ENCODE measurements at regions not wholly inside any gene's neighbourhood (a gene's known extent, or its start where the extent isn't known, plus 50 kb on each side); places are given as distances from the start of the nearest gene placed in this dataset.
"Not testable (repeated sequence)": the region's sequence is repeated elsewhere in the genome, so short reads cannot be mapped to it uniquely, and the experiment has no call there.

DNA sequence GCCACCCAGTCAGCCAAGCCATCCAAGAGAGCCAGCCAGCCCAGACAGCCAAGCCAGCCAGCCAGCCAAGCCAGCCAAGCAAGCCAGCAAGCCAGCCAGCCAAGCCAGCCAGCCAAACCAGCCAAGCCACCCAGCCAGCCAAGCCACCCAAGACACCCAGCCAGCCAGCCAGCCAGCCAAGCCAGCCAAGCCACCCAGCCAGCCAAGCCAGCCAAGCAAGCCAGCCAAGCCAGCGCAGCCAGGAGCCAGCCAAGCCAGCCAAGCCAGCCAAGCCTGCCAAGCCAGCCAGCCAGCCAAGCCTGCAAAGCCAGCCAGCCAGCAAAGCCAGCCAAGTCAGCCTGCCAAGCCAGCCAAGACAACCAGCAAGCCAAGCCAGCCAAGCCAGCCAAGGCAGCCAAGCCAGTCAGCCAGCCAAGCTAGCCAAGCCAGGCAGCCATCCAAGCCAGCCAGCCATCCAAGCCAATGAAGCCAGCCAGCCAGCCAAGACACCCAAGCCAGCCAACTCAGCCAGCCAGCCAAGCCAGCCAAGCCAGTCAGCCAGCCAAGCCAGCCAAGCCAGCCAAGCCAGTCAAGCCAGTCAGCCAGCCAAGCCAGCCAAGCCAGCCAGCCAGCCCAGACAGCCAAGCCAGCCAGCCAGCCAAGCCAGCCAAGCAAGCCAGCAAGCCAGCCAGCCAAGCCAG, 332.2 kb upstream of the PLGLB2 start:
- DNase-seq: not testable (repeated sequence)

DNA sequence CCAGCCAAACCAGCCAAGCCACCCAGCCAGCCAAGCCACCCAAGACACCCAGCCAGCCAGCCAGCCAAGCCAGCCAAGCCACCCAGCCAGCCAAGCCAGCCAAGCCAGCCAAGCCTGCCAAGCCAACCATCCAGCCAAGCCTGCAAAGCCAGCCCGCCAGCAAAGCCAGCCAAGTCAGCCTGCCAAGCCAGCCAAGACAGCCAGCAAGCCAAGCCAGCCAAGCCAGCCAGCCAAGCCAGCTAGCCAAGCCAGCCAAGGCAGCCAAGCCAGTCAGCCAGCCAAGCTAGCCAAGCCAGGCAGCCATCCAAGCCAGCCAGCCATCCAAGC, 331.7 kb upstream of the PLGLB2 start:
- not testable (repeated sequence) for DNase-seq

- DNase-seq: not testable (repeated sequence)
These were observed 330.7 kb upstream of the PLGLB2 start for GRCh38 chr2:87417147-87417546.

GRCh38 chr2:87417742-87418567, 329.9 kb upstream of the PLGLB2 start:
- DNase-seq: not testable (repeated sequence)

- DNase-seq: not testable (repeated sequence)
These were observed 328.8 kb upstream of the PLGLB2 start for GRCh38 chr2:87418823-87419822.

DNA sequence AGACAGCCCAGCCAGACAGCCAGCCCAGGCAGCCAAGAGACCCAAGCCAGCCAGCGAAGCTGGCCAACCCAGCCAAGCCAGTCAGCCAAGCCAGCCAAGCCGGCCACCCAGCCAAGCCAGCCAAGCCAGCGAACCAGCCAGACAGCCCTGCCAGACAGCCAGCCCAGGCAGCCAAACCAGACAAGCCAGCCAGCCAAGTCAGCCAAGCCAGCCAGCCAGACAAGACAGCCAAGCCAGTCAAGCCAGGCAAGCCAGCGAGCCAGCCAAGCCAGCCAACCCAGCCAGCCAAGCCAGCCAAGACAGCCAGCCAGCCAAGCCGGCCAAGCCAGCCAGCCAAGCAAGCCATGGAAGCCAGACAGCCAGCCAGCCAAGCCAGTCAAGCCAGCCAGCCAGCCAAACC, 327.9 kb upstream of the PLGLB2 start:
- not testable (repeated sequence) for DNase-seq

DNA sequence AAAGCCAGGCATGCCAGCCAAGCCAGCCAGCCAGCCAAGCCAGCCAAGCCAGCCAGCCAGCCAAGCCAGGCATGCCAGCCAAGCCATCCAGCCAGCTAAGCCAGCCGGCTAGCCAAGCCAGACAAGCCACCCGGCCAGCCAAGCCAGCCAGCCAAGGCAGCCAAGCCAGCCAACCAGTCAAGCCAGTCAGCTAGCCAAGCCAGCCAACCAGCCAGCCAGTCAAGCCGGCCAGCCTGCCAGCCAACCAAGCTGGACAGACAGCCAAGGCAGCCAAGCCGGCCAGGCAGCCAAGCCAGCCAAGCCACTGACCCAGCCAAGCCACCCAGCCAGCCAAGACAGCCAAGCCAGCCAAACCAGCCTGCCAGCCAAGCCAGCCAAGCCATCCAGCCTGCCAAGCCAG, 326.9 kb upstream of the PLGLB2 start:
- not testable (repeated sequence) for DNase-seq

DNA sequence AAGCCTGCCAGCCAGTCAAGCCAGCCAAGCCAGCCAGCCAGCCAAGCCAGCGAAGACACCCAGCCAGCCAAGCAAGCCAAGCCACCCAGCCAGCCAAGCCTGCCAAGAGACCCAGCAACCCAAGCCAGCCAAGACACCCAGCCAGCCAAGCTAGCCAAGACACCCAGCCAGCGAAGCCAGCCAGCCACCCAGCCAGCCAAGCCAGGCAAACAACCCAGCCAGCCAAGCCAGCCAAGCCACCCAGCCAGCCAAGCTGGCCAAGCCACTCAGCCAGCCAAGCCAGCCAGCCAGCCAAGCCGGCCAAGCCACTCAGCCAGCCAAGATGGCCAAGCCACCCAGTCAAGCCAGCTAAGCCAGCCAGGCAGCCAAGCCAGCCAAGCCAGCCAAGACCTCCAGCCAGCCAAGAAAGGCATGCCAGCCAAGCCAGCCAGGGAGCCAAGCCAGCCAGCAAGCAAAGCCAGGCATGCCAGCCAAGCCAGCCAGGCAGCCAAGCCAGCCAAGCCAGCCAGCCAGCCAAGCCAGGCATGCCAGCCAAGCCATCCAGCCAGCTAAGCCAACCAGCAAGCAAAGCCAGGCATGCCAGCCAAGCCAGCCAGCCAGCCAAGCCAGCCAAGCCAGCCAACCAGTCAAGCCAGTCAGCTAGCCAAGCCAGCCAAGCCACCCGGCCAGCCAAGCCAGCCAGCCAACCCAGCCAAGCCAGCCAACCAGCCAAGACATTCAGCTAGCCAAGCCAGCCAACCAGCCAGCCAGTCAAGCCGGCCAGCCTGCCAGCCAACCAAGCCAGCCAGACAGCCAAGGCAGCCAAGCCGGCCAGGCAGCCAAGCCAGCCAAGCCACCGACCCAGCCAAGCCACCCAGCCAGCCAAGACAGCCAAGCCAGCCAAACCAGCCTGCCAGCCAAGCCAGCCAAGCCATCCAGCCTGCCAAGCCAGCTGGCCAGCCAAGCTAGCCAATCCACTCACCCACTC, 323.8 kb upstream of the PLGLB2 start:
- DNase-seq: not testable (repeated sequence)

GRCh38 chr2:87424763-87425154, 323.1 kb upstream of the PLGLB2 start:
- DNase-seq: not testable (repeated sequence)

DNA sequence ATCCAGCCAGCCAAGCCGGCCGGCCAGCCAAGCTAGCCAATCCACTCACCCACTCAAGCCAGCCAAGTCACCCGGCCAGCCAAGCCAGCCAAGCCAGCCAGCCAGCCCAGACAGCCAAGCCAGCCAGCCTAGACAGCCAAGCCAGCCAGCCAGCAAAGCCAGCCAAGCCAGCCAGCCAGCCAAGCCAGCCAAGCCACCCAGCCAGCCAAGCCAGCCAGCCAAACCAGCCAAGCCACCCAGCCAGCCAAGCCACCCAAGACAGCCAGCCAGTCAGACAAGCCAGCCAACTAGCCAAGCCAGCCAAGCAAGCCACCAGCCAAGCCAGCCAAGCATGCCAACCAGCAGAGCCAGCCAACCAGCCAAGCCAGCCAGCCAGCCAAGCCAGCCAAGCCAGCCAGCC, 322.7 kb upstream of the PLGLB2 start:
- not testable (repeated sequence) for DNase-seq

DNA sequence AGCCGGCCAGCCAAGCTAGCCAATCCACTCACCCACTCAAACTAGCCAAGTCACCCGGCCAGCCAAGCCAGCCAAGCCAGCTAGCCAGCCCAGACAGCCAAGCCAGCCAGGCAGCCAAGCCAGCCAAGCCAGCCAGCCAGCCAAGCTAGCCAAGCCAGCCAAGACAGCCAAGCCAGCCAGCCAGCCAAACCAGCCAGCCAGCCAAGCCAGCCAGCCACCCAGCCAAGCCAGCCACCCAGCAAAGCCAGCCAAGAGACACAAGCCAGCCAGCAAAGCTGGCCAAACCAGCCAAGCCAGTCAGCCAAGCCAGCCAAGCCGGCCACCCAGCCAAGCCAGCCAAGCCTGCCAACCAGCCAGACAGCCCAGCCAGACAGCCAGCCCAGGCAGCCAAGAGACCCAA, 322.2 kb upstream of the PLGLB2 start:
- DNase-seq: not testable (repeated sequence)

GRCh38 chr2:87428452-87429130, 319.3 kb upstream of the PLGLB2 start:
- DNase-seq: not testable (repeated sequence)

DNA sequence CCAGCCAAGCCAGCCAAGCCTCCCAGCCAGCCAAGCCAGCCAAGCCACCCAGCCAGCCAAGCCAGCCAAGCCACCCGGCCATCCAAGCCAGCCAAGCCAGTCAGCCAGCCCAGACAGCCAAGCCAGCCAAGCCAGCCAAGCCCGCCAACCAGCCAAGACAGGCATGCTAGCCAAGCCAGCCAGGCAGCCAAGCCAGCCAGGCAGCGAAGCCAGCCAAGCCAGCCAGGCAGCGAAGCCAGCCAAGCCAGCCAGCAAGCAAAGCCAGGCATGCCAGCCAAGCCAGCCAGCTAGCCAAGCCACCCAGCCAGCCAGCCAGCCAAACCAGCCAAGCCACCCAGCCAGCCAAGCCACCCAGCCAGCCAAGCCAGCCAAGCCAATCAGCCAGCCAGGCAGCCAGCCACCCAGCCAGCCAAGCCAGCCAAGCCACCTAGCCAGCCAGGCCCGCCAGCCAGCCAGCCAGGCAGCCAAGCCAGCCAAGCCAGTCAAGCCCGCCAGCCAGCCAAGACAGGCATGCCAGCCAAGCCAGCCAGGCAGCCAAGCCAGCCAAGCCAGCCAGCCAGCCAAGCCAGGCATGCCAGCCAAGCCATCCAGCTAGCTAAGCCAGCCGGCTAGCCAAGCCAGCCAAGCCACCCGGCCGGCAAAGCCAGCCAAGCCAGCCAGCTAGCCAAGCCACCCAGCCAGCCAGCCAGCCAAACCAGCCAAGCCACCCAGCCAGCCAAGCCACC, 318.5 kb upstream of the PLGLB2 start:
- DNase-seq: not testable (repeated sequence)

DNA sequence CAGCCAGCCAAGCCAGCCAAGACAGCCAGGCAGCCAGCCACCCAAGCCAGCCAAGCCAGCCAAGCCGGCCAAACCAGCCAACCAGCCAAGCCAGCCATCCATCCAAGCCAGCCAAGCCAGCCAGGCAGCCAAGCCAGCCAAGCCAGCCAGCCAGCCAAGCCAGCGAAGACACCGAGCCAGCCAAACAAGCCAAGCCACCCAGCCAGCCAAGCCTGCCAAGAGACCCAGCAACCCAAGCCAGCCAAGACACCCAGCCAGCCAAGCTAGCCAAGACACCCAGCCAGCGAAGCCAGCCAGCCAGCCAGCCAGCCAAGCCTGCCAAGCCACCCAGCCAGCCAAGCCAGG, 318.0 kb upstream of the PLGLB2 start:
- not testable (repeated sequence) for DNase-seq

DNA sequence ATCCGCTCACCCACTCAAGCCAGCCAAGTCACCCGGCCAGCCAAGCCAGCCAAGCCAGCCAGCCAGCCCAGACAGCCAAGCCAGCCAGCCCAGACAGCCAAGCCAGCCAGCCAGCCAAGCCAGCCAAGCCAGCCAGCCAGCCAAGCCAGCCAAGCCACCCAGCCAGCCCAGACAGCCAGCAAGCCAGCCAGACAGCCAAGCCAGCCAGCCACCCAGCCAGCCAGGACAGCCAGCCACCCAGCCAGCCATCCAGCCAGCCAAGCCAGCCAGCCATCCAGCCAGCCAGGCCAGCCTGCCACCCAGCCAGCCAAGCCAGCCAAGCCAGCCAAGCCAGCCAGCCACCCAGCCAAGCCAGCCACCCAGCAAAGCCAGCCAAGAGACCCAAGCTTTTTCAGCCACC, 316.8 kb upstream of the PLGLB2 start:
- not testable (repeated sequence) for DNase-seq

DNA sequence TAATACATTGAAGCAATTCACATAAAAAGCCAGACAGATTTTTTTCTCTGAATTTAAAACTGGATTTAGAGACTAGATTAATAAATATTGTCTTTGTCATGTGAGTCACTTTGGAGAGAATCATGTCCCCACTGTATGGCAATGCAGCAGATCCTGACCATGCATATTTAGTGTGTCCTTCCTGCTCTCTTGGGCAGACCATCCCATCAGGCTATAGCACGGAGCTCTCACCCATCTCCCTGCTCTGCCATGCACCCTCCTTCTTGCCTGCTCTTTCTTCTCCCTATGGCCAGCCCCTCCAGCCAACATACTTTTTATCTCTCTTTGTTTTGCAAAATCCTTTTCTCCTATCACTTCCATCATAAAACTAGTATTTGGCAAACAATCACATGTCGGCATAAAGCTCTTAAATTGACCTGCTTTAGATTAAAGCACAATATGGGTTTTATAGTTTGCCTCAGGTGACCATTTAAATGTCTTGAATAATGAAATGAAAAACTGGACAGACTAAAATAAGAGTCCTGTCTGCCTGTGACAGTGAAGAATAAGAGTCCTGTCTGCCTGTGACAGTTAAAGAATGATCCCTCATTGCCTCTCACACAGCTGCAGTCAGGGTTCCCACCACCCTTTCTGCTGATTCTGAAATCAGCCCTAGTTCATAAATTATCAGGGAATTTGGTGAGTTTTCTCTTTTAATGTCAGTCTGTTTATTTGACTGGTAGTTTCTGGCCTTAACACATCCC, 315.0 kb upstream of the PLGLB2 start:
- not testable (repeated sequence) for DNase-seq

GRCh38 chr2:87436007-87436406, 311.9 kb upstream of the PLGLB2 start:
- DNase-seq: not testable (repeated sequence)

DNA sequence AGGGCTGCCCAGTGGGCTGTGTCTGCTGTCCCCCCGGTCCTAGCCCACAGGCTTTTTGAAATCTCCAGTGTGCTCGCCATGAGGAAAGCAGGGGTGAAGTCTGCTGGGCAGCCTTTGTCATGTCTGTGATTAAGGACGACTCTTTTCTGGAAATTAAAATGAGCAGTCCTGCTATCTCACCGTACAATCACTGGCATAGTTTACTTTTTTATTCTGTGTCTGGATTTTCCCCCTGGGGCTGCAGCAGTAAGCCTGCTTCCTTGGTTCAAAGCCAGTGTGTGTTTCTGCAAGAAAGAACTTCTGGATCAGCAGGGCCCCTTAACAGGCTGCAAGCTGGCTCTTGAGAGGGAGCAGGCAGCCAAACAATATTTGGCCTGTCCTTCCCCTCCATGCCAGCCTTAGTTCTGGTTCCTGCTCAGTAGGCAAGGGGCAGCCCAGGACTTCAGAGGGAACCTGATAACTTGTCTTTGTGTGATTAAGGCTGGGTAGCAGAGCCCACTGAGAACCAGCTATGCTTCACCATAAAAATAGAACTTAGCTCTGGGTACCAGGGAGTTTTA, 310.1 kb upstream of the PLGLB2 start:
- DNase-seq: not testable (repeated sequence)

- DNase-seq: not testable (repeated sequence)
These were observed 309.0 kb upstream of the PLGLB2 start for GRCh38 chr2:87438780-87439454.

Measured in NCI-H226 (cell line).